ENCODE measurements at regions not wholly inside any gene's neighbourhood (a gene's known extent, or its start where the extent isn't known, plus 50 kb on each side); places are given as distances from the start of the nearest gene placed in this dataset.

- no peaks in the 10 kb centered on the region for H3K36me3 ChIP-seq (ENCODE audit: control insufficient read depth, insufficient read depth, low read length)
- no peak overlapping the region for H3K9ac ChIP-seq (ENCODE audit: low read length)
- H3K4me1 ChIP-seq (ENCODE audit: control insufficient read depth, insufficient read depth, low read length), result peaks cover 4% of the 10 kb centered on the region; the same call in 1 of the 2 replicates
- no peaks in the 10 kb centered on the region for H3K27me3 ChIP-seq (ENCODE audit: control insufficient read depth, insufficient read depth, low read length)
- no peak overlapping the region for H3K4me3 ChIP-seq (ENCODE audit: low read depth, low read length)
- H3K27ac ChIP-seq (ENCODE audit: low read depth, low read length), result no peak overlapping the region
- peaks cover 7% of the 10 kb centered on the region for H3K9me3 ChIP-seq (ENCODE audit: control insufficient read depth, insufficient read depth, low read depth, low read length)
Observed at GRCh38 chr6:170163405-170164170, 127.3 kb downstream of the DLL1 start.

- peaks cover 4% of the 10 kb centered on the region; the same call in 1 of the 2 replicates for H3K4me1 ChIP-seq (ENCODE audit: control insufficient read depth, insufficient read depth, low read length)
Observed at GRCh38 chr6:170162775-170163404, 128.0 kb downstream of the DLL1 start.

GRCh38 chr6:170162011-170162774 is 128.7 kb downstream of the DLL1 start:
- no peak overlapping the region for H3K9ac ChIP-seq (ENCODE audit: low read length)
- peaks cover 4% of the 10 kb centered on the region; the same call in 1 of the 2 replicates for H3K4me1 ChIP-seq (ENCODE audit: control insufficient read depth, insufficient read depth, low read length)
- H3K9me3 ChIP-seq (ENCODE audit: control insufficient read depth, insufficient read depth, low read depth, low read length), result no peaks in the 10 kb centered on the region
- no peaks in the 10 kb centered on the region for H3K36me3 ChIP-seq (ENCODE audit: control insufficient read depth, insufficient read depth, low read length)
- no peaks in the 10 kb centered on the region for H3K27me3 ChIP-seq (ENCODE audit: control insufficient read depth, insufficient read depth, low read length)
- H3K4me3 ChIP-seq (ENCODE audit: low read depth, low read length), result no peak overlapping the region
- no peak overlapping the region for H3K27ac ChIP-seq (ENCODE audit: low read depth, low read length)

More at GRCh38 chr6:170162775-170163404, 128.0 kb downstream of the DLL1 start:
- no peak overlapping the region for H3K27ac ChIP-seq (ENCODE audit: low read depth, low read length)
- H3K4me3 ChIP-seq (ENCODE audit: low read depth, low read length), result no peak overlapping the region
- no peak overlapping the region for H3K9ac ChIP-seq (ENCODE audit: low read length)
- peaks cover 2% of the 10 kb centered on the region; the same call in 1 of the 2 replicates for H3K9me3 ChIP-seq (ENCODE audit: control insufficient read depth, insufficient read depth, low read depth, low read length)
- H3K36me3 ChIP-seq (ENCODE audit: control insufficient read depth, insufficient read depth, low read length), result no peaks in the 10 kb centered on the region
- H3K27me3 ChIP-seq (ENCODE audit: control insufficient read depth, insufficient read depth, low read length), result no peaks in the 10 kb centered on the region

GRCh38 chr6:170160628-170161611 is 130.0 kb downstream of the DLL1 start:
- Histone ChIP-seq H3K9ac (ENCODE audit: low read length) (no peak overlapping the region), H3K36me3 (ENCODE audit: control insufficient read depth, insufficient read depth, low read length) (no peaks in the 10 kb centered on the region), H3K4me1 (ENCODE audit: control insufficient read depth, insufficient read depth, low read length) (peaks cover 4% of the 10 kb centered on the region; the same call in 1 of the 2 replicates), H3K27me3 (ENCODE audit: control insufficient read depth, insufficient read depth, low read length) (no peaks in the 10 kb centered on the region), H3K27ac (ENCODE audit: low read depth, low read length) (no peak overlapping the region), H3K9me3 (ENCODE audit: control insufficient read depth, insufficient read depth, low read depth, low read length) (no peaks in the 10 kb centered on the region), H3K4me3 (ENCODE audit: low read depth, low read length) (no peak overlapping the region)

GRCh38 chr6:170160031-170160627 is 130.7 kb downstream of the DLL1 start:
- no peak overlapping the region for H3K27ac ChIP-seq (ENCODE audit: low read depth, low read length)
- H3K9ac ChIP-seq (ENCODE audit: low read length), result no peak overlapping the region
- H3K4me3 ChIP-seq (ENCODE audit: low read depth, low read length), result no peak overlapping the region
- H3K4me1 ChIP-seq (ENCODE audit: control insufficient read depth, insufficient read depth, low read length), result peaks cover 4% of the 10 kb centered on the region; the same call in 1 of the 2 replicates
- H3K9me3 ChIP-seq (ENCODE audit: control insufficient read depth, insufficient read depth, low read depth, low read length), result no peaks in the 10 kb centered on the region
- no peaks in the 10 kb centered on the region for H3K36me3 ChIP-seq (ENCODE audit: control insufficient read depth, insufficient read depth, low read length)
- no peaks in the 10 kb centered on the region for H3K27me3 ChIP-seq (ENCODE audit: control insufficient read depth, insufficient read depth, low read length)

GRCh38 chr6:170159022-170159965 is 131.6 kb downstream of the DLL1 start:
- H3K4me3 ChIP-seq (ENCODE audit: low read depth, low read length), result no peak overlapping the region
- no peaks in the 10 kb centered on the region for H3K36me3 ChIP-seq (ENCODE audit: control insufficient read depth, insufficient read depth, low read length)
- H3K9ac ChIP-seq (ENCODE audit: low read length), result no peak overlapping the region
- no peaks in the 10 kb centered on the region for H3K4me1 ChIP-seq (ENCODE audit: control insufficient read depth, insufficient read depth, low read length)
- H3K9me3 ChIP-seq (ENCODE audit: control insufficient read depth, insufficient read depth, low read depth, low read length), result no peaks in the 10 kb centered on the region
- H3K27me3 ChIP-seq (ENCODE audit: control insufficient read depth, insufficient read depth, low read length), result no peaks in the 10 kb centered on the region
- no peak overlapping the region for H3K27ac ChIP-seq (ENCODE audit: low read depth, low read length)

GRCh38 chr6:170158296-170159021 is 132.4 kb downstream of the DLL1 start:
- H3K4me1 ChIP-seq (ENCODE audit: control insufficient read depth, insufficient read depth, low read length), result peaks cover 3% of the 10 kb centered on the region; the same call in 1 of the 2 replicates
- H3K4me3 ChIP-seq (ENCODE audit: low read depth, low read length), result no peak overlapping the region

GRCh38 chr6:170157567-170158218 is 133.2 kb downstream of the DLL1 start:
- H3K9ac ChIP-seq (ENCODE audit: low read length), result no peak overlapping the region
- no peak overlapping the region for H3K4me3 ChIP-seq (ENCODE audit: low read depth, low read length)
- no peaks in the 10 kb centered on the region for H3K9me3 ChIP-seq (ENCODE audit: control insufficient read depth, insufficient read depth, low read depth, low read length)
- H3K27ac ChIP-seq (ENCODE audit: low read depth, low read length), result no peak overlapping the region
- H3K36me3 ChIP-seq (ENCODE audit: control insufficient read depth, insufficient read depth, low read length), result no peaks in the 10 kb centered on the region
- H3K4me1 ChIP-seq (ENCODE audit: control insufficient read depth, insufficient read depth, low read length), result peaks cover 10% of the 10 kb centered on the region
- H3K27me3 ChIP-seq (ENCODE audit: control insufficient read depth, insufficient read depth, low read length), result no peaks in the 10 kb centered on the region

More at GRCh38 chr6:170158296-170159021, 132.4 kb downstream of the DLL1 start:
- no peaks in the 10 kb centered on the region for H3K36me3 ChIP-seq (ENCODE audit: control insufficient read depth, insufficient read depth, low read length)
- H3K27me3 ChIP-seq (ENCODE audit: control insufficient read depth, insufficient read depth, low read length), result no peaks in the 10 kb centered on the region
- no peak overlapping the region for H3K9ac ChIP-seq (ENCODE audit: low read length)
- no peaks in the 10 kb centered on the region for H3K9me3 ChIP-seq (ENCODE audit: control insufficient read depth, insufficient read depth, low read depth, low read length)
- H3K27ac ChIP-seq (ENCODE audit: low read depth, low read length), result no peak overlapping the region
